HEK293 (cell line): ENCODE measurements at regions not wholly inside any gene's neighbourhood (a gene's known extent, or its start where the extent isn't known, plus 50 kb on each side); places are given as distances from the start of the nearest gene placed in this dataset.
A peak's percentile ranks its signal among the peaks of the same experiment; 100 is the strongest.

Experiments
- CTCF ChIA-PET: fragments of 350-600 bp; formaldehyde crosslinking; extraction: SDS; loops from one replicate; lab custom pipeline; 2021; ENCODE audit warnings: antibody characterized with exemption; lab: Yijun Ruan, JAX
- POLR2A ChIA-PET: fragments of 300-600 bp; formaldehyde crosslinking; extraction: SDS; loops from one replicate; lab custom pipeline; 2020; ENCODE audit warnings: antibody characterized with exemption, inconsistent platforms; lab: Yijun Ruan, JAX
- H3K27ac ChIP-seq: fragments of 200-500 bp; sonication (Bioruptor generic); 2 replicates; pipeline ENCODE4 v1.5.1; 2014; ENCODE audit warnings: low read depth, low read length, control low read depth, inconsistent platforms; ENCODE audit errors: extremely low read depth
- H3K36me3 ChIP-seq, 2 experiments: fragments of 200-500 bp in 1 of 2; sonication (Bioruptor generic) in 1 of 2; 1 replicate in 1 of 2; 2 replicates in 1 of 2; pipeline ENCODE4 v1.5.1; 2014 to 2017; ENCODE audit warnings: inconsistent platforms in 2 of 2, low read length in 2 of 2; ENCODE audit not compliant: control insufficient read depth in 2 of 2, insufficient read depth in 1 of 2
- H3K4me1 ChIP-seq: fragments of 200-500 bp; sonication (Bioruptor generic); 2 replicates; pipeline ENCODE4 v1.5.1; 2014; ENCODE audit warnings: mild to moderate bottlenecking, low read length, inconsistent platforms; ENCODE audit not compliant: control insufficient read depth, insufficient read depth
- H3K4me3 ChIP-seq: 2 replicates; pipeline ENCODE4 v1.5.1; 2011; ENCODE audit warnings: low read depth, mild to moderate bottlenecking, control low read depth, low read length, moderate library complexity
- H3K9me3 ChIP-seq: fragments of 200-500 bp; sonication (Bioruptor generic); 2 replicates; pipeline ENCODE4 v1.5.1; 2014; ENCODE audit warnings: low read depth, low read length, inconsistent platforms; ENCODE audit not compliant: control insufficient read depth, insufficient read depth
- EGR2 ChIP-seq: fragments of 450-650 bp; formaldehyde crosslinking; IDR thresholded peaks from 2 replicates; pipeline ENCODE4 v1.5.1; 2016; ENCODE audit warnings: low read depth, missing biosample characterization, missing genetic modification characterization
- MZF1 ChIP-seq: fragments of 450-650 bp; formaldehyde crosslinking; IDR thresholded peaks from 2 replicates; pipeline ENCODE4 v1.5.1; 2017; ENCODE audit warnings: missing biosample characterization, missing genetic modification characterization, borderline replicate concordance
- PRDM2 ChIP-seq: fragments of 450-650 bp; formaldehyde crosslinking; IDR thresholded peaks from 2 replicates; pipeline ENCODE4 v1.5.1; 2016; ENCODE audit warnings: missing biosample characterization, missing genetic modification characterization, borderline replicate concordance
- SALL2 ChIP-seq: fragments of 450-650 bp; formaldehyde crosslinking; IDR thresholded peaks from 2 replicates; pipeline ENCODE4 v1.5.0; 2017; ENCODE audit warnings: missing biosample characterization, mild to moderate bottlenecking, missing genetic modification characterization, borderline replicate concordance
- TCF7L2 ChIP-seq: IDR thresholded peaks from 2 replicates; pipeline ENCODE4 v1.6.1; 2011; ENCODE audit warnings: low read depth, mild to moderate bottlenecking, inconsistent platforms, low read length, moderate library complexity, borderline replicate concordance
- TRIM28 ChIP-seq: IDR thresholded peaks from 2 replicates; pipeline ENCODE4 v1.6.1; 2011; ENCODE audit warnings: low read length, control low read depth, borderline replicate concordance
- WT1 ChIP-seq: fragments of 450-650 bp; formaldehyde crosslinking; IDR thresholded peaks from 2 replicates; pipeline ENCODE4 v1.5.1; 2016; ENCODE audit warnings: missing biosample characterization, missing genetic modification characterization
- ZBTB11 ChIP-seq: fragments of 450-650 bp; formaldehyde crosslinking; conservative IDR thresholded peaks from 2 replicates; pipeline ENCODE4 v1.5.1; 2016; ENCODE audit warnings: low read depth, missing biosample characterization, missing genetic modification characterization
- ZFHX2 ChIP-seq: fragments of 450-650 bp; formaldehyde crosslinking; conservative IDR thresholded peaks from 2 replicates; pipeline ENCODE4 v1.5.1; 2016; ENCODE audit warnings: missing biosample characterization, missing genetic modification characterization
- ZNF10 ChIP-seq: fragments of 450-650 bp; formaldehyde crosslinking; IDR thresholded peaks from 2 replicates; pipeline ENCODE4 v1.5.1; 2017; ENCODE audit warnings: missing biosample characterization, missing genetic modification characterization
- ZNF132 ChIP-seq: fragments of 450-650 bp; formaldehyde crosslinking; IDR thresholded peaks from 2 replicates; pipeline ENCODE4 v1.5.1; 2017; ENCODE audit warnings: missing biosample characterization, missing genetic modification characterization, borderline replicate concordance
- ZNF148 ChIP-seq: fragments of 450-650 bp; formaldehyde crosslinking; IDR thresholded peaks from 2 replicates; pipeline ENCODE4 v1.5.0; 2017; ENCODE audit warnings: missing biosample characterization, missing genetic modification characterization, borderline replicate concordance
- ZNF341 ChIP-seq: fragments of 450-650 bp; formaldehyde crosslinking; IDR thresholded peaks from 2 replicates; pipeline ENCODE4; 2016; ENCODE audit warnings: low read depth, missing biosample characterization, missing genetic modification characterization
- ZNF354C ChIP-seq: fragments of 450-650 bp; formaldehyde crosslinking; IDR thresholded peaks from 2 replicates; pipeline ENCODE4 v1.5.1; 2016; ENCODE audit warnings: missing biosample characterization, missing genetic modification characterization, low read depth, borderline replicate concordance
- ZNF391 ChIP-seq: fragments of 450-650 bp; formaldehyde crosslinking; IDR thresholded peaks from 2 replicates; pipeline ENCODE4 v1.5.1; 2016; ENCODE audit warnings: low read depth, missing biosample characterization, missing genetic modification characterization, borderline replicate concordance
- ZNF423 ChIP-seq: fragments of 450-650 bp; formaldehyde crosslinking; IDR thresholded peaks from 2 replicates; pipeline ENCODE4 v1.5.1; 2016; ENCODE audit warnings: missing biosample characterization, missing genetic modification characterization
- ZNF544 ChIP-seq: fragments of 450-650 bp; formaldehyde crosslinking; IDR thresholded peaks from 2 replicates; pipeline ENCODE4 v1.5.0; 2017; ENCODE audit warnings: missing biosample characterization, missing genetic modification characterization
- ZSCAN23 ChIP-seq: fragments of 450-650 bp; formaldehyde crosslinking; IDR thresholded peaks from 2 replicates; pipeline ENCODE4 v1.5.1; 2016; ENCODE audit warnings: missing biosample characterization, missing genetic modification characterization
- TF ChIP-seq, protein P1 (sequence below): fragments of 450-650 bp; formaldehyde crosslinking; IDR thresholded peaks from 2 replicates; pipeline ENCODE4 v1.5.1; 2016; ENCODE audit warnings: missing biosample characterization, missing genetic modification characterization

DNA sequence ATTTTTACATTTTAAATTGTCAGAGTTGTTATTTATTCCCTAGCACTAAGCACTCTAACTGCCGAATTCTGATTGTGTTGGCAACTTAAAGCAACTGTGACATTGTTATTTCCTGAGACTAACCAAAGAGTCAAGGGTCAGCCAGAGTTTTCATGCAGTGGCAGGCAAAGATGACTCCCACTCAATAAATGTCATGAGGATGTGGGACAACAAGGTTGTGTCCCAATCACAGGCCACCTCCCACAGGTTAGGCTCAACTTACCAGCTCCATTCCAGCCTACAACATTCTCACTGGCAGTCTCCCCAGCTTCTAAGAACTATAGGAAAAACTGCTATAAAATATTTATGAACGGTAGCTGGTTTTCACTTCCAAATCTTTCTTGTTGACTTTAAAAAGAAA is 80.1 kb downstream of the RSL24D1 start:
- Histone ChIP-seq H3K4me1 (no peaks in the 10 kb centered on the region), H3K9me3 (no peaks in the 10 kb centered on the region), H3K27ac (no peak overlapping the region), H3K36me3 (no peaks in the 10 kb centered on the region), H3K4me3 (no peak overlapping the region)
- no peak for TF ChIP-seq ZNF10 (tag by site-specific recombination)
- peak; percentile 34; the same call in 1 of the 2 replicates for TF ChIP-seq EGR2 (tag by site-specific recombination)
- 0 out of 2 replicates have a peak, but pooled peaks have one; percentile 24 for TF ChIP-seq ZFHX2 (tag by site-specific recombination)
- CTCF ChIA-PET, result interaction anchor here (0.6 kb wide), 2 partner anchors 16 to 428 kb away, joined by 3 read pairs; no protein-coding TSS in a partner anchor
- POLR2A ChIA-PET, result no interaction called here

DNA sequence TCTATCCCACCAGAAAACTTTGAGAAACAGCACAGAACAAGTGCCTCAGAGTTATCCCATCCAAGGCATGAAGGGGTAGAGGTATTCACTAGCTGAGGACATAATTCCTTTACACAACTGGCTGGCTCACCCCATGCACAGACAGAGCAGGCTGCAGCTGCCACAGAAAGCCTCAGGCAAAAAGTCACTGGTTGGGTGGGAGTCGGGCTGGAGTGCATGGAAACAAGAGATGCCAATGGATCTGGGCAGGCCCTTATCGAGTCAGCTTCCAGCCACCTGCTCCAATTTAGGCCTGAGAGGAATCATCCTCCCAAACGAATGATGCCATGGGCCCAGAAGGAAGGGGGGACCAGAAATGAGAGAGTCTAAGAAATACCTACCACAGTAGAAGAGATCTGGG is 83.0 kb downstream of the RSL24D1 start:
- POLR2A ChIA-PET, result no interaction called here
- CTCF ChIA-PET, result interaction anchor here (0.6 to 0.7 kb wide), 2 partner anchors 67 to 322 kb away, joined by 3 to 8 read pairs; no protein-coding TSS in a partner anchor
- TF ChIP-seq ZNF391 (tag by site-specific recombination) (no peak), MZF1 (tag by site-specific recombination) (no peak), PRDM2 (tag by site-specific recombination) (no peak), TCF7L2 (no peak), ZSCAN23 (tag by site-specific recombination) (no peak), ZNF132 (tag by site-specific recombination) (no peak), ZNF423 (tag by site-specific recombination) (no peak), WT1 (tag by site-specific recombination) (no peak), ZNF341 (tag by site-specific recombination) (no peak), ZBTB11 (no peak), SALL2 (tag by site-specific recombination) (no peak), TRIM28 (no peak), ZNF544 (no peak), ZNF148 (tag by site-specific recombination) (no peak), ZNF354C (tag by site-specific recombination) (no peak)
- TF ChIP-seq, protein P1, sequence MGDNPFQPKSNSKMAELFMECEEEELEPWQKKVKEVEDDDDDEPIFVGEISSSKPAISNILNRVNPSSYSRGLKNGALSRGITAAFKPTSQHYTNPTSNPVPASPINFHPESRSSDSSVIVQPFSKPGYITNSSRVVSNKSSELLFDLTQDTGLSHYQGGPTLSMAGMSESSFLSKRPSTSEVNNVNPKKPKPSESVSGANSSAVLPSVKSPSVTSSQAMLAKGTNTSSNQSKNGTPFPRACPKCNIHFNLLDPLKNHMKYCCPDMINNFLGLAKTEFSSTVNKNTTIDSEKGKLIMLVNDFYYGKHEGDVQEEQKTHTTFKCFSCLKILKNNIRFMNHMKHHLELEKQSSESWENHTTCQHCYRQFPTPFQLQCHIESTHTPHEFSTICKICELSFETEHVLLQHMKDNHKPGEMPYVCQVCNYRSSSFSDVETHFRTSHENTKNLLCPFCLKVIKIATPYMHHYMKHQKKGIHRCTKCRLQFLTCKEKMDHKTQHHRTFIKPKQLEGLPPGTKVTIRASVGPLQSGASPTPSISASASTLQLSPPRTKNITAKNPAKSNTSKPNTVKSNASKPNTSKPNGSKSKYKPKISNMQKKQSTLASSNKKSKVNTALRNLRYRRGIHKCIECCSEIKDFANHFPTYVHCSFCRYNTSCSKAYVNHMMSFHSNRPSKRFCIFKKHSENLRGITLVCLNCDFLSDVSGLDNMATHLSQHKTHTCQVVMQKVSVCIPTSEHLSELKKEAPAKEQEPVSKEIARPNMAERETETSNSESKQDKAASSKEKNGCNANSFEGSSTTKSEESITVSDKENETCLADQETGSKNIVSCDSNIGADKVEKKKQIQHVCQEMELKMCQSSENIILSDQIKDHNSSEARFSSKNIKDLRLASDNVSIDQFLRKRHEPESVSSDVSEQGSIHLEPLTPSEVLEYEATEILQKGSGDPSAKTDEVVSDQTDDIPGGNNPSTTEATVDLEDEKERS, result no peak

More for the DNA sequence above, 83.0 kb downstream of the RSL24D1 start:
- Histone ChIP-seq H3K27ac (no peak overlapping the region), H3K4me1 (no peaks in the 10 kb centered on the region), H3K9me3 (no peaks in the 10 kb centered on the region), H3K4me3 (no peak overlapping the region), H3K36me3 (no peaks in the 10 kb centered on the region)
